GM19395 (cell line): ENCODE measurements at regions not wholly inside any gene's neighbourhood (a gene's known extent, or its start where the extent isn't known, plus 50 kb on each side); places are given as distances from the start of the nearest gene placed in this dataset.

Experiments
- ATAC-seq: cut with Tn5 transposase; IDR thresholded peaks from one replicate; pipeline ENCODE4 v1.9.1; 2021; ENCODE audit warnings: mild to moderate bottlenecking, moderate library complexity; ENCODE audit not compliant: unreplicated experiment

DNA sequence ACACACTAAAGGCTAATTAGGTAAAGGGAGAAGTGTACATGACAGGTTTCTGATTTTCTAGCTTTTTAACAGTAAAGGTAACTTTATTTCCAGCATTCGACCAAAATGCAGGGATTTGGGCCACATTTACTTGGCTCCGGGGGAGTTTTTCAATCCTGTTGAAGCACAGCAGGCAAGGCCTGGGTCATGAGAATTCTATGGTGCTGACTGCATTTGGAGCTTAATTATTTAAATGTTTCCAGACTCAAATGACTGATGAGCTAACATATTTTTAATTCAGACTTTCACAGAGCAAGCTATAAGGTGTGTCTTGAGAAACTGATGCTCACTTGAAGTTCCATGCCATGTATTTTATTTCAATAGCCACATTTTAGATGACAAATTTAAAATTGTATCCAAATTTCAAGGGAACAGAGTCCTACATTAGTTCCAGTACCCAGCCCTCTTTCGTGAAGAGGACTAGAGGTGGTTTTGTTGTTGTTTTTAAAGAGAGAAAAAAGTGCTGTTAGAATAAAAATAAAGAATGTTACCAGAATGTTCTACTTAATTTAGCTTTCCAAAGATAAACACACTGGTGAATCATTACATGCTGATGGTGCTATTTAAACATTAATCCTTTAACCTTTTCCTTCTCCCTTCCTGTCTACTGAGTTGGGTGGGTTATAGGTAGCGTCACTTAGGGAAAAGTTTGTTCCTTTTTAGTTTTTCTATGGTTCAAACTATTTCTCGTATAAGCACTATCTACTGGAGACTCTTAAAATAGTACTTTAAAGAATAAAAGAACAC is 82.3 kb upstream of the PHACTR2 start:
- no peak for ATAC-seq

DNA sequence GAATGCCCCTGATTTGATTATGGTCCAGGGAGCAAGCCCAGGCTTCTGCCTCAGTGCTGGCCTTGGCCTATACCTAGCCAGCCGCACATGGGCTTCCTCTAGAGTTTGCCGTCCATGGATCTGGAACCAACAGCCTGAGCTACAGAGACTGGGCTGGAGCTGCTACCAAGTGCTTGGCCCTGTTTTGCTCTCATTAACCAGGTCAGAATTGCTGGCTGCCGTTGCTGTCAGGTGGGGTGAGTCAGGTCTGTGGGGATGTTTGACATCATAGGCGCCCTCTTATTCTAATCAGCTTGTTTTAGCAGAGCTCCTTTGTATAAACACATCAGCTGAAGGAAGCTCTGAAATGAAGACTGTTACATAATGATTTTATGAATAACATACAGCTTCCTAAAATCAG is 83.1 kb upstream of the PHACTR2 start:
- no peak for ATAC-seq

DNA sequence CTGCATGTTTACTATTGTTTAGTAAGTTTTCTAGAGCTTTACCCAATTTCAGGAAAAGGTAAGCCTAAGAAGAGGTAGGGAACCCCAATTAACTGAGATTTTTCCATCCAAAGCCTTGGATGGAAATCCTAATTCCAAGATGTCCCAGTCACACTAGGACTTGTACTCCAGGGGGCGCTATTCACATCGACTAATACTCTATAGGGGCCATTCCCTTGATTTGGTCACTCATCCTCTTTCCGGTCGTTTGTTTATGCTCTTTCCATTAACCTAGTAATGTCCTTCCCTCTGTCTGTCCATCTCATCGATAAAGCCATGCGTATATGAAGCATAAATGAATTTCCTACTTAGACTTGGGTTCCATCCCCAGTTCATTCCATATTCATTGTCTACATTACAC is 80.8 kb upstream of the FUCA2 start:
- ATAC-seq: no peak

DNA sequence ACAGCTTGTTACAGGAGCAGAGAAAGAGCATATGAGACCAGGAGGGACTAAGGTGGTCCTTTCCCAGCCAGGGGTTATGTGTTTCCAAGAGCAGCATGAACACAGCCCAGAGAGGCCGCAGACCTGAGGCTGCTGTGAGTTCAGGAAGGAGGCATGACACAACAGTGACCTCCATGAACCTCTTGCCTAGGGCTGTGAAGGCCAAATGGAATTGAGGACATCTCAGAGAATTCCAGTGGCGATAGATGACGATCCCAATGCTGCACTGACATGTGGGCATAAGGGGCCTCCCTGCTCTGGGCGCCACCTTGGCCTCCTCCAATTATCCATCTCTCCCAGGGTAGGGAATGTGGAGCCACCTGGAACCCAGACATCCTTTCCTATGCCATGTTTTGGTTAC is 79.9 kb upstream of the FUCA2 start:
- no peak for ATAC-seq

DNA sequence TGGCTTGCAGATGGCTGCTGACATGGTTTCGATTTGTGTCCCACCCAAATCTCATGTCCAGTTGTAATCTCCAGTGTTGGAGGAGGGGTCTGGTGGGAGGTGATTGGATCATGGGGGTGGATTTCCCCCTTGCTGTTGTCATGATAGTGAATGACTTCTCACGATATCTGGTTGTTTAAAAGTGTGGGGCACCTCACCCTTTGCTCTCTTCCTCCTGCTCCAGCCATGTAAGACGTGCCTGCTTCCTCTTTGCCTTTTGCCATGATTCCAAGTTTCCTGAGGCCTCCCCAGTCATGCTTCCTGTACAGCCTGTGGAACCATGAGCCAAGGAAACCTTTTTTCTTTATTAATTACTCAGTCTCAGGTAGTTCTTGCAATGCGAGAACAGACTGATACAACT is 77.6 kb upstream of the FUCA2 start:
- no peak for ATAC-seq

DNA sequence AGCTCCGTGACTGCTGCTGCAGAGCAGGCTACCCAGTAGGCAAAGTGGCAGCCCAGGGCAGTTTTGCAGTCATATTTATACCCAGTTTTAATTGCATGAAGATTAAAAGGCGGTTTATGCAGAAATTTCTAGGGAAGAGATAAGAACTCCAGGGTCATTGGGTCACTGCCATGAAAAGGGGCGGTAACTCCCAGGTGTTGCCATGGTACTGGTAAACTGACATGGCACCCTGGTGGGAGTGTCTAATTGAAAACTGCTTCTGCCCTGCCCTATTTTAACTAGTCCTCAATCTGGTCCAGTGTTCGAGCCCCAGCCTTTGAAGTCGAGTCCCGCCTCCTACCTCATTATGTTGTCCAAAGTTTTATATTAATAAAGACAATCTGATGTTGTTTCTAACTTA is 75.0 kb upstream of the FUCA2 start:
- ATAC-seq: no peak

GRCh38 chr6:143585716-143586115 is 74.2 kb upstream of the FUCA2 start:
- ATAC-seq: no peak

- no peak for ATAC-seq
Measured at GRCh38 chr6:143585241-143585640, 73.7 kb upstream of the FUCA2 start.

GRCh38 chr6:143583542-143584327 is 72.2 kb upstream of the FUCA2 start:
- no peak for ATAC-seq

DNA sequence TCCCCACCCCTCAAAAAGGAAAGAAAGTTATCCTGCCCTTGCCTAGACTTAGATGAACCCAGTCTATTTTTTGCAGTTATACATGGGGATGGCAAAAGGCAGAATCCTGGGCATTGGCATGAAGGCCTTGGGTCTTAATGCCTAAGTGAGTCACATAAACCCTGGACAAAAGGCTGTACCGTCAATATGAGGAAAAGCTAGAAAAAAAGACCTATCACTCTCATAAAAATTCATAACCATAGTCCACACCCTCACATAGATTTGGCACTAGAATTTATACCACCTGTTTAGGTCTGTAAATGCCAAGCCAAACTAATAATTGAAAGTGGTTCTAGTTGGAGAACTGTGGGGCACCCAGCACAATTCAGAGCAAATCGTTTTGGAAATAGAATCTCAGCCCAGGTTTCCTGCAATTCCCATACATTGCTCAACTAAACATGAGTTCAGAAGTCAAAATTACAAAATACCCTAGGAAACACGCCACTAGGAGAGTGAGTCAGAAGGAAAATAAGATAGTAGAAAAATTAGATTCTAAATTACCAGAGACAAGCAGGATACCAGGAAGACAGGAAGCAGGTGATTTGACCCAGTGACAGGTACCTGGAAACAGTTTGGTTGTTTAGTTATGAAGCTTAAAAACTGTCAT is 70.4 kb upstream of the FUCA2 start:
- no peak for ATAC-seq

DNA sequence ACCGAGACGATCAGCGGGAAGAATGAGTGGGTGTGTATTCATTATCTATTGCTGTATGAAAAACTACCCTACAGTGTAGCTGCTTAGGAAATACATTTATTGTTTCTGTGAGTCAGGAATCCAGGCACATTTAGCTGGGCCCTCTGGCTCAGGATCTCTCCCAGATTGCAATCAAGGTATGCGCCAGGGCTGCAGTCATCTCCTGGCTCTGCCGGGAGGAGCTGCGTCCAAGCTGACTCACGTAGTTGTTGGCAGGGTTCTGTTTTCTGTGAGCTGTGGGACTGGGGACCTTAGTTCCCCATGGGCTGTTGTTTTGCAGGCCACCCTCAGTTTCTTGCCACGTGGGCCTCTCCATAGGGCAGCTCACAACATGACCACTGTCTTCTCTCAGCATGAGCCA is 68.2 kb upstream of the FUCA2 start:
- ATAC-seq: no peak

GRCh38 chr6:143578054-143578453 is 66.5 kb upstream of the FUCA2 start:
- no peak for ATAC-seq

DNA sequence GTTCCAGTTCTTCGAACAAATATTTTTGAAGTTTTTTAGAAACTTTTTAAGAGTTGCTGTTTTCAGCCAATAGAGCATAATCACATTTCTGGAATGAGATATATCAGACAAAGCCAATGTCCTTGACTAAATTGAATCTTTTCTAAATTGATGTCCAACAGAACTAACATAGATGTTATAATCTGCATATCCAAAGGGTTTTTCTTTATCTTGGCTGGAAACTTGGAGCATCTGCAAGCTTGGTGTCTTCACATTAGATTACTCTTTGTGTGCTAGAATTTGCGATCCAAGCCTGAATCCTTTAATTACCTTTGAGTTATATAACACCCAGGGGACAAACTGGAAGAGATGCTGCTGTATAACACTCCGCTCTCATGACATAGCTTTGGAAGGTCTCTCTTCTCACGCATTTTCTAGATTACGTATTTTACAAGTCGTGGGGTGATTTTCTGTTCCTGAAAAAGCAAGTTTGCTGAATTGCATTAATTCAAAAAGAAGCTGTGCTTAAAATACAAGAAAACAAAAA is 64.4 kb upstream of the FUCA2 start:
- no peak for ATAC-seq

- ATAC-seq: peak; percentile 94
Measured at GRCh38 chr6:143575440-143575839, 63.9 kb upstream of the FUCA2 start.

- no peak for ATAC-seq
Measured at GRCh38 chr6:143570147-143570853, 58.8 kb upstream of the FUCA2 start.

GRCh38 chr6:143569040-143569439 is 57.5 kb upstream of the FUCA2 start:
- ATAC-seq: no peak

- no peak for ATAC-seq
Measured at GRCh38 chr6:143564484-143565017, 53.0 kb upstream of the FUCA2 start.

- no peak for ATAC-seq
Measured at GRCh38 chr6:143562143-143562542, 50.6 kb upstream of the FUCA2 start.
